ENCODE measurements at regions not wholly inside any gene's neighbourhood (a gene's known extent, or its start where the extent isn't known, plus 50 kb on each side); places are given as distances from the start of the nearest gene placed in this dataset.

- TF ChIP-seq CTCF (IDR thresholded peaks at IDR 0.05; ENCODE audit: insufficient read depth, low read depth, low read length) (no peak), EZH2 (IDR thresholded peaks at IDR 0.05; ENCODE audit: insufficient read depth, low read length) (no peak)
Measured at GRCh38 chr3:64909757-64910467, 222.1 kb upstream of the ADAMTS9 start.
